ENCODE measurements at regions not wholly inside any gene's neighbourhood (a gene's known extent, or its start where the extent isn't known, plus 50 kb on each side); places are given as distances from the start of the nearest gene placed in this dataset.

DNA sequence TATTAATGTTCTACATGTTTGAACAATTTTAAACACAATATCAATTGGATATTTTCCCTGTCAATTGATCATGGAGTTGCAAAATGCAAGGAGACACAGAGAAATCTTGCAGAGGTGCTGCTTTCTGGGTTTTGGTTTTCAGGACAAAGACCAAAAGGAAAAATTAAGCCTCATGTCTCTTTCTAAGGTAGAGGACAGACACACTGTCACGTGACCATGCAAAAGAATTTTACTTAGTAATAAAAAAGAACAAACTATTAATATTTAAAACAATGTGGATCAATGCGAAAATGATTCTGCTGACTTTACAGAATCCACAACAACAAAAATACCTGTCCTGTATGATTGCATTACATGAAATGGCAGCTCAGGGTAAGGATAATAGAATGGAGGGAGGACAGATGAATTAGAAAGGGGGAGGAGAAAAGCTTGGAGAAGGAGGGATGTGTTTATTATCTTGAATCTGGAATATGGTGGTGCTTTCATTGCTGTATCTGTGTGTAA lies 493.7 kb upstream of the NUPR2 start:
- intact Hi-C loops (cut with micrococcal nuclease) (no loop called here), in situ Hi-C loops (cut with MboI; ENCODE audit: low sequenced_read_pairs) (no loop called here), dilution Hi-C loops (cut with HindIII; ENCODE audit: low sequenced_read_pairs, unreplicated experiment) (no loop called here)
- Histone ChIP-seq H3K4me1 (ENCODE audit: control insufficient read depth, insufficient read depth, low read length) (no peaks in the 10 kb centered on the region), H2AFZ (replicated peaks; ENCODE audit: low read length, poor library complexity) (no peak overlapping the region), H2AK5ac (ENCODE audit: low read depth, low read length) (no peak overlapping the region), H3K18ac (ENCODE audit: low read depth, low read length) (no peak overlapping the region), H3K14ac (replicated peaks; ENCODE audit: low read depth, low read length) (no peak overlapping the region), H4K8ac (ENCODE audit: low read depth in 2 of 2, low read length in 2 of 2) (no peak overlapping the region), H2AK9ac (replicated peaks; ENCODE audit: low read depth, low read length, poor library complexity) (no peak overlapping the region), H3K79me1 (ENCODE audit: low read depth in 1 of 2, low read length in 2 of 2) (no peaks in the 10 kb centered on the region), H4K91ac (ENCODE audit: insufficient read depth, low read depth, low read length) (no peak overlapping the region), H3K4me2 (ENCODE audit: low read depth, low read length) (no peak overlapping the region), H2BK5ac (ENCODE audit: low read depth, low read length, poor library complexity, severe bottlenecking) (no peak overlapping the region), H3K56ac (ENCODE audit: extremely low read depth, insufficient read depth, low read length) (no peak overlapping the region), H2BK15ac (ENCODE audit: low read depth, low read length) (no peak overlapping the region), H3K9ac (ENCODE audit: low read depth, low read length) (no peak overlapping the region), H4K20me1 (ENCODE audit: insufficient read depth, low read length) (no peaks in the 10 kb centered on the region), H3K9me1 (ENCODE audit: insufficient read depth, low read length) (no peaks in the 10 kb centered on the region), H2BK20ac (ENCODE audit: low read depth, low read length) (no peak overlapping the region), H3K27me3 (ENCODE audit: control insufficient read depth, insufficient read depth, low read length) (no peaks in the 10 kb centered on the region), H3K9me3 (ENCODE audit: control insufficient read depth, insufficient read depth, low read length) (peaks cover 25% of the 10 kb centered on the region), H3K36me3 (ENCODE audit: control insufficient read depth, insufficient read depth, low read length) (no peaks in the 10 kb centered on the region), H4K5ac (ENCODE audit: low read depth, low read length) (no peak overlapping the region), H3K4ac (ENCODE audit: low read depth, low read length) (no peak overlapping the region), H3K4me3 (ENCODE audit: insufficient read depth, low read depth, low read length) (no peak overlapping the region), H3K23ac (ENCODE audit: low read depth, low read length) (no peak overlapping the region), H3K27ac (ENCODE audit: insufficient read depth, low read length) (no peak overlapping the region), H2BK120ac (ENCODE audit: low read depth, low read length) (no peak overlapping the region)
- ChIA-PET CTCF (no interaction called here), POLR2A (ENCODE audit: unreplicated experiment) (no interaction called here)
- BruUV-seq (replicated peaks), result no TSS peak
- peak; percentile 46; the same call in 1 of the 2 replicates for TF ChIP-seq MAFK (IDR thresholded peaks at IDR 0.05; ENCODE audit: low read depth, low read length)
- TF ChIP-seq BHLHE40 (IDR thresholded peaks at IDR 0.05; ENCODE audit: low read depth, low read length), result no peak
- TF ChIP-seq RAD21 (IDR thresholded peaks at IDR 0.05; ENCODE audit: low read length), result no peak
- no peak for TF ChIP-seq MXI1 (IDR thresholded peaks at IDR 0.05; ENCODE audit: borderline replicate concordance, low read depth, low read length)
- no peak for TF ChIP-seq NFE2L2 (IDR thresholded peaks at IDR 0.05; ENCODE audit: low read depth, low read length)
- TF ChIP-seq RCOR1 (IDR thresholded peaks at IDR 0.05; ENCODE audit: insufficient replicate concordance, low read length), result no peak
- WGBS, 2 experiments (ENCODE audit: extremely low coverage in 2 of 2, insufficient read length in 1 of 2), result no CpG with 5 or more reads among the region's 2 CpGs
- DNase-seq, result no peak
- no peak for ATAC-seq (ENCODE audit: low read depth)
